ENCODE measurements at regions not wholly inside any gene's neighbourhood (a gene's known extent, or its start where the extent isn't known, plus 50 kb on each side); places are given as distances from the start of the nearest gene placed in this dataset.

DNA sequence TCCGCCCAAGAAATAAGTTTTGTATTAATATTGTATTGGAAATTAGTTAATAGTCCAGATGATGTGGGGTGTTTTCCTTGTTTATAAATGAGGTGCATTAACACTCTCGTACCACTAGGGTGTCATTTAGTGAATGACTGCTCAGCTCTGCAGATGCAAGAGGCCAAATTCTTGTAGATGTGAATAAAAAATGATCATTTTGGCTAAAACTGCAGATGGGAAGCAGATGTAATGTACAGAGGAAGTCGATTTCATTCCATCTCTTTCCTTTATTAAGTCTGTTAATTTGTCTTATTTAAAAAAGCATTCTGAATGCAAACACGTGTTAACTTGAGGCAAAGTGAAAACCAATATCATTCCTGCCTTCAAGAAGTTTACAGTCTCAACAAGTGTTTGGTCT, 108.1 kb downstream of the DHX15 start:
- no peak for DNase-seq (ENCODE audit: low read depth)

DNA sequence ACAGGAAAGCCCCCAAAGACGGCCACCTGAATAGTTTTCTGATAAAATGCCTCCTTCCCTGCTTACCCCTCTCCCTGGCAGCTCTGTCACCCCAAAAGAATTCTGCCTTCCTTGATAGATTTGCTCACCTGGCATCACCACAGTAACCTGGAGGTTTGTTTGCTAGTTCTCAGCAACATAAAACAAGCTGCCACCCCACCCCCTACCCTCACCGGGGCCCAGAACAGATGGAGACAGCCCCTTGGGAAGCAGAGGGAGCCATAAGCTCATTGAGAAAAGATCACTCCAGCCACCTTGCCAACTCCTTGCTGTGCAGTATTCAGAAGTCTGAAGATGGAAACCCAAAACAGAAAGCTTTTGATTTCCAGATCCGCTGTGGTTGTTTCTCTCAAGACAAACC, 108.6 kb downstream of the DHX15 start:
- DNase-seq (ENCODE audit: low read depth), result no peak

DNA sequence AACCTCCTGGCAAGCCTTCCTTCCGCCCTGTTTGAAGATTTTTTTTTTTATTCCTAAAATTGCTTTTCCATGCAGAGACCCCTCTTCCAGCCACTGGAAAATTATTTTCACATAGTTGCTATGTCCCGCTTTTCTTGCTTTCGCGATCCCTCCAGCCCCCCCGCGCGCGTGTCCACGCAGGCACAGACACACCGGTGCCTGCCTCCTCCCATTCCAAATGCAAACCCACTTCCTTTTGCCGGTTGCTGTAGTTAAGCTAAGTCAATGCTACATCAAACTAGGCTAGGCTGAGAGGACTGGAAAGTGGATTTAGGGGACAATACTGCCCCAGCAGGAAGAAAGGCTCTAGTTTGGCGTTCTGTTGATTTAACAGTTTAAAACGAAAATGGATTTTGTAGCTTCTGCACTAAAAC, 111.0 kb downstream of the DHX15 start:
- DNase-seq (ENCODE audit: low read depth), result no peak

DNA sequence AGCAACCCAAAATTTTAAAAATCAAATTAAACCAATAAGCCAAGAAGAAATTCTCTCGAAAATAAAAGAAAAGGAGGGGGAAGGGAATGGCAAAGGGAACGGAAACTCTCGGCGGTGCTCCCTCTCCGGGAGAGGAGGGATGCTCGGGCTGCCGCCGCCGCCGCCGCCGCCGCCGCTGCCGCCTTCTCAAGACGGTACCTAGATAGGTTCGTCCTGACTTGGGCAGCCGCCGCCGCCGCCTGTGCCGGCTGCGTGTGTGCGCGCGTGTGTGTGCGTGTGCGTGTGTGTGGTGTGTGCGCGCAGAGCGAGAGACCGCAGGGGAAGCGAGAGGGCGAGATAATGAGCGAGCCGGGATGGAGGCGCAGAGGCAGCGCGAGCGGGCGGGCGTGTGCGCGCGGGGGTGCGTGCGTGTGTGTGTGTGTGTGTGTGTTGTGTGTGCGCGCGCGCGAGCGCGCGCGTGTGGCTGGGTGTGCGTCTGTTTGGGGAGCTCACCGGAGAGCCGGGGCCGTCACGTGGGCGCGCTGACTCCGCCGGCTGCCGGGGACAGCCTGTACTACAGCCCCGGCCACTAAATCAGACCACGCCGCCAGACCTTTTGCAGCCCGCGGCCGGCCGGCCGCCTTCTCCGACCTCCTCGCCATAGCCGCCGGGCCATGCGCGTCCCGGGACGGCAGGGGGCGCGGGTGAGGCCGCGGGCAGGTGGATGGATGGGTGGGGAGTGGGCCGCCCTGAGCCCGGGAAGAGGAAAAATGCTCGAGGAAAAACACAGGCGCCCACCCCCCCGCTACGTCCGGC, 111.6 kb downstream of the DHX15 start:
- peak; percentile 34 for DNase-seq (ENCODE audit: low read depth)

DNA sequence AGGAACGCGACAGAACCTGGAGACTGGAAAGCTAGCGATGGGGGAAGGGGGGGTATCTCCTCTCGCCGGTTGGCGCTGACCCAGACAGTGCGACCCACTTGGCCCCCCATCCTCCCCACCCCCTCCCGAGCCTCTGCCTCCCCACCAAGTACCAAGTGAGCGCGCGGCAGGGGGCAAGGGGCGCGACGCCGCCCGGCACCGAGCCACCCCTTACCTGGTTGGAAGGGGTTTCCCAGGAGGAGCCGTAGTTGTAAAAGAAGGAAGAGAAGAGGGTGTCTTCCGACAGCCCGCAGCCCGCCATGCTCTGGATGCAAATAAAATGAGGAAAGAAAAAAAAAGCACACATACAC, 112.2 kb downstream of the DHX15 start:
- no peak for DNase-seq (ENCODE audit: low read depth)

DNA sequence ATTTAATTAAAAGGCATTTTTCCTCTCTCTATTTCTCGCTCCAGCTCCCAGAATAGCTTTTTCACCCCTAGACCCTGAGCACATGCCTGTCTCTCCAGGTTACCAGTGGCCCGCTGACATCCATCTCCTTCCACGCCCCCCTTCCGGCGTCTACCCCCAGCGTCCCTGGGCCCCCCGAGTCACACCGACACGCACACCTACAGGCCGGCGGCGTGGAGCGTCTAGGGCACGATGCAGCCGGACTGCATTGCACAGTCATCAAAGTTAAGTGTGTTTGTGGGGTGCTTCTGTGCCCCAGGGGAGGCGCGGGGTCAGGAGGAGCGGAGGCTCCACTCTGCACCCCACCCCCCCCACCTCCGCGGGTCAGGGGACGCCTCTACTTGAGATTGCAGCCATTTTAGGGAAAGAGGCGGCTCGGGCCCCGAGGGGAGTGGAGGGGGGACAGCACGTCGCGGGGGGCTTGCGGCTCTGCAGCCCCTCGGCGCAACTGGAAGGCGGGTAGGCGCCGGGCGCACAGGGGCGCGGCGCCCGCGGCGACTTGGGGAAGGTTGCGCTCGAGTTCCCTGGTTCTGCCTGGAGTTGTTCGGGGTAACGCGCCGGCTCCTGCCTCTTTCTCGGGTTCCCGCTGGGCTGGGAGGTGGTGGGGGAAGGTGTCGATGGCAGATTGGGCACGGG, 112.7 kb downstream of the DHX15 start:
- no peak for DNase-seq (ENCODE audit: low read depth)

DNA sequence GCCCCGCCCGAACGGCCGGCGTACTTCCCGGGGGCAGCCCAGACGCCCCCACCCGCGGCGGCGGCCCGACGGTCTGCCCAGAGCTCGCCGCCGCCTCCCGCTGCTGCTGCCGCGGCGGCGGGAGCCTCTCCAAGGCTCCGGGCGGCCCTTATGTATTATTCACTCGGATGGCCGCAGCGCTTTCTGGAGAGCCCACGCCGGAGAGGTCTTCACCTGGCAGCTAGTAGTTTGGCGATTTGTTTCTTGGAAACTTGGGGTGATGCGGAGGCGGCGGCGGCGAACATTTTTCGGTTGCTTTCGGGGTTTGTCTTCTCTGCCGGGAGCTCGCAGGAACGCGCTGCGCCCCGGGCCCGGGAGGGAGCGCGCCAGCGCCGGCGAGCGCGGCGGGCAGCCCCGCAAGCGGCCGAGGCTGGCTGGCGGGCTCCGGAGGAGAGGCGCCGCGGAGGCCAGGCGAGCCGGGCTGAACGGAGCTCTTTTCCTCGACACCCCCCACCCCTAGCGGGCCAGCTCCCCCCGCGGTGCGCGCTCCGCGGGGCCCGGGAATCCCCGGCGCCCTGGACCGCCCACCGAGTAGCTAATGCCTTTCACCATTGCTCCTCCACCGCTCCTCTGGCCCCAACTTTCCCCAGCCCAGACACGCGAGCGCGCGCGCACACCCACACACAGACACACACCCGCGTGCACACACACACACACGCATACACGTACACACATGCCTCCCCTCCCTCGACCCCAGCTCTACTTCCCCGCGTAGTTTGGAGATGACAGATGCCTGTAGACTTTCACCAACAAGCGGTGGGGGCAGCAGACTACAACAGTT, 113.5 kb downstream of the DHX15 start:
- DNase-seq (ENCODE audit: low read depth), result no peak

DNA sequence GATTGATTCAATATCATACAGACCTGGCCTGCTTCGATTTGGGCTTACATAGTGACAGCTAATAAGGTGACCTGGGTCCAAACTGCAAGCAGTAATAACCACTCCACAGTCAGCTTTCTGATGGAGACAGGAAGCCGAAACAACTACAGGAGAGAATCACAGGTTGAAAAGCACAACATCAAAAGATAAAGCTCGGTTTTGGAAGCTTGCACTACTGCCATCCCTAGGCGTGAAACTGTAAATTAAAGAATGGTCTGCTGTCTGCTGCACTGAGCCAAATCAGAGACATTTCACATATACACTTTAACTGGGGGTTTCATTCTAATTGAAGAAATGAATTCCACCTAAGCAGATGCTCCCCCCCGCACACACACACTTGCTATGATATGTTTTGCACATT, 116.3 kb downstream of the DHX15 start:
- DNase-seq (ENCODE audit: low read depth), result no peak

DNA sequence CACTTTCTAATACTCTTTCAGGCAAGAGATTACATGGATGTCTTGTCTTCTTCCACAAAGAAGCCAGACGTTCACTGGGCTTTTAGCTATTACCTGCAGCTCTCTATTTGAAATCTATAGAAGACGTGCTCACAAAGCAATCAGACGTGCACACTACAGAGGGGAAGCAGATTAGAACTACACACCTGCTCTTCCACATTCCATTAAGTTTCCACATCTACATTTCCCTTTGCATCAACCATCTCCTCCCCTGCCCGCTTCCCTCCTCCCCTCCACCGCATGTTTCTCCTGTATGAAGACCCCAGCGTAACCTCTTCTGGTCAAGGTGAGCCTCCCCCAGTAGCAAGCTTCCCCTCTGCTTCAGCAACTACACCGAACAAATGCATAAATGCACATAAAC, 119.8 kb downstream of the DHX15 start:
- no peak for DNase-seq (ENCODE audit: low read depth)

DNA sequence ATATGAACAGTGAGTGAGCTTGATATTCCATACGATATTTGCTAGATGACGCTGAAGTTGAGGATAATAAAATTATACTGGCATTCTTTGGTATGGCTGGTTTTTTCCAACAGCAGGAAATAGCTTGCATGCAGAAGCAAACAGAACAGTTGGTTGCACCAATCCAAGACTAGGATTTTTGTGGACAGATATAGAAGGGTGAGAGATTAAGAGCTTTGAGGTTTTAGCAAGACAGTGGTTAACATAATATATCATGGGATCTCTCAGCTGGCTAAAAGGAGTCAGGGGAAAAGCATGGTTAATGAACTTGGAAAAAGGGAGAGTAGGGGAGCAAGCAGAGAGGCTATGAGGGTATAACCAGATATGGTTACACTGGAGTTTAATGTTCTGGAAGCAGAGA, 127.9 kb downstream of the DHX15 start:
- no peak for DNase-seq (ENCODE audit: low read depth)

DNA sequence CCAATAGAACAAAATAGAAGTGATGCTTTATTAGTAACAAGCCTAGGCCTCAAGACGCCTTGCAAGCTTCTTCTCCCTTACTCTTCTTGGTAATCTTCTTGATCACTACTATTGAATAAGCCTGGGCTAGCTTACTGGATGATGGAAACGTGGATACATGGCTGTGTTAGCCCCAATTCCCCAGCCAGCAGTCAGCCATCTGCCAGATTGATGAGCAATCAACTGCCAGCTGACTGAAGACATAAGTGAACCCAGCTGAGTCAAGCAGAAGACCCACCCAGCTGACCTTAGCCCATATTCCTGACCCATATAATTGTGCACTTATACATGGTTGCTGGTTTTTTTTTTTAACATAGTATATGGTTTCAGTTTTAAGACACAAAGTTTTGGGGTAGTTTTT, 130.4 kb downstream of the DHX15 start:
- DNase-seq (ENCODE audit: low read depth), result no peak

DNA sequence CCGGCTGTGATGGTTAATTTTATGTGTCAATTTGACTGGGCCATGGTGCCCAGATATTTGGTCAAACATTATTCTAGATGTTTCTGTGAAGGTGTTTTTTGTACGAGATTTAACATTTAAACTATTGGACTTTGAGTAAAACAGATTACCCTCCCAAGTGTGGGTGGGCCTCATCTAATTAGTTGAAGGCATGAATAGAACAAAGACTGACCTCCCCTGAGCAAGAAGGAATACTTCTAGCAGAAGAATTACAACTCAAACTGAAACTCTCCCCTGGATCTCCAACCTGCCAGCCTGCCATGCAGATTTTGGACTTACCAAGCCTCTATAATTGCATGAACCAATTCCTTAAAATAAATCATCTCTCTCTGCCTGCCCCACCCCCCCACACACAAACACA, 132.5 kb downstream of the DHX15 start:
- no peak for DNase-seq (ENCODE audit: low read depth)

DNA sequence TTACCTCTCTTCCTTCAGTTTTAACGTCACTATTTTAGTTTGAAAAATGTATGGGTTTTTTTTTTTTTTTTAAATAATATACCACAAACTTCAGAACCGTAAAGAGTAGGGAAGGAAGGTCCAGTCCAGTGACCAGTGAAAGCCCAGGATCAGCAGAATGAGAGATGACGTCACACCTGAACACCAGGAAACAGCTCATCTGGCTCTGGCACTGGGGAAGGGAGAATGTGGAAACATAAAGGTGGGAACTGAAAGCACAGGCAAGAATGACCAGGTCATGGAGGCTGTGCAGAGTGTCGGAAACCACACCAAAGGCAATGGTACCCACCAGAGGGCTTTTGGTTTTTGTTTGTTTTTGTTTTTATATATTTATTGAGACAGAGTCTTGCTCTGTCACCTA, 141.2 kb downstream of the DHX15 start:
- DNase-seq (ENCODE audit: low read depth), result no peak

DNA sequence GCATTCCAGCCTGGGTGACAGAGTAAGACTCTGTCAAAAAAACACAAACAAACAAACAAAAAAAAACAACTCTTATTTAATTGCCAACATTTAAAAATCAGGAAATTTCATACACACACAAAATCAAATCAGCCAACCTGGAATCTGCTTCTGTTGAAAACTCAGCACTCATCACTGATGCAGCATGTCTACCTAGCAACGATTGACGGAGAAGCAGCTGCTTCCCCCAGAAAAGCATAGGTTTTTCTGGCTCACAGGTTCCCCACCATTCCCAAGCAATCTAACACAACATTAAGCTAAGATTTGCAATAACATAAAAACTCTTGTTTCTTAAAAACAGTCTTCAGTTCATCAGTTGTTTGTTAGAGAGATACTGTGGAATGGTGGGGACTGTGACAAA, 143.6 kb downstream of the DHX15 start:
- no peak for DNase-seq (ENCODE audit: low read depth)

DNA sequence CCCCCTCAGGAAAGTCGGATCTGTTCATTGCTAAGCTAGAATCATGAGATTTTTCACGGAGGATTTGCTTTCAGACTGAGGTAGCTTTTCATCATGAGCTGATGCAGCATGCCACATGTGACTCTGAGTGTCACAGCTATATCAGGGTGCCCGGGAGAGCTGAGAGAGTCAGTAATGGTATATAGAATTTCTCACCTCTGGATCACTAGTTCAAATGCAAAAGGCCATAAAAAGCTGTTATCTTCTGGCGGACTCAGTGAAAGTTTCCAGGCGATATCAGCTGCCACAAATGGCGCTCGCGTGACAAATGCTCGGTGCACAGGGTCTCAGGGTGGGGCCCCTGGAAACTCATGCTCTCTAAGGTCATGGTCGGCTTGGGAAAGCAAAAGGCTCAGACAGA, 150.1 kb downstream of the DHX15 start:
- DNase-seq (ENCODE audit: low read depth), result no peak

DNA sequence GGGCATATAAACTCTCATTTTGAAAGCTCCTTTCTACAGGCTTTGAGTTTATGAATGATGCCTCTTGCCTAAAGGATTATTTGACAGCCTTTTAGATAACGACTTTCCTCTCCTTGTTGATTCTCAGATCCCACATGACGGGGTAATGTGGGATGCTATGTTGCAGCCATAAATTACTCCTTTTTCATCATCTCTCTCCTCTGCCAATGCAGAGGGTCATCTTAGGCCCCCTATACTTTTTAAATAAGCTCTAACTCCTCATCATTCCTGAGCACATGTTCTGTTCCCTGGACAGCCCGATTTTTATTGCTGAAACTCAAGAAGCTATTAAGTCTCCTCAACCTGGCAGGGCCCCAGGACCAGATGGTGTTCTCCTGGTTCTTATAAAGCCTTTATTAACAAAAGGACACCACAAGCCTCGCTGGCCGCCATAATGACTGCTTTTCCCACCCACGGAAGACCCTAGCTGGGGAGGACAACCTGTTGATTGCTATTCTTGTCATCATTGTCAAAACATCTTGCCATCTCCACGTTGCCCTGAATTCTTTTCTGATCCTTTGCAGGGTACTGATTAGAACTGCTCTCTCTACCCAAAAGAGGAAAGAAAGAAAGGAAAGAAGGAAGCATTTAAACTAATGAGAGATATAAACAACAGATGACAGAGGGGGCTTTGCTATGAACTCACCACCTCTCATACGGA, 150.7 kb downstream of the DHX15 start:
- DNase-seq (ENCODE audit: low read depth), result no peak

DNA sequence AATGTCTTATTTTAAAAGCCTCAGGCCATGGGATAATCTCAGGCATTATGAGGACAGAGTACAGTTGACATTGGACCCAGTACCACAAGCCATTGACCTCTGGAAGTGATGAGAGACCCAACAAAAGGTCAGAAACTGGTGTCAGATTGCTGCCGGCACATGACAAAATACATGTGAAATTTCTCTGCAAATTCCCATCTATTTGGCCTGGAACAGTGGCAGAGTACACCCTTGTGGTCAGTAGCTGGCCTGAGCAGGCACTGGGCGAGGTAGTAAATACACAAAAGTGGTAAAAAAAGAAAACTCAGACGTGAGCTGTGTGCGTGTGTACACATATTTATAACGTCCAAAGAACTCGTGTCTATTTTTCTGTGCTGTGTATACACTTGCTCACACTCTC, 155.5 kb downstream of the DHX15 start:
- DNase-seq (ENCODE audit: low read depth), result no peak

DNA sequence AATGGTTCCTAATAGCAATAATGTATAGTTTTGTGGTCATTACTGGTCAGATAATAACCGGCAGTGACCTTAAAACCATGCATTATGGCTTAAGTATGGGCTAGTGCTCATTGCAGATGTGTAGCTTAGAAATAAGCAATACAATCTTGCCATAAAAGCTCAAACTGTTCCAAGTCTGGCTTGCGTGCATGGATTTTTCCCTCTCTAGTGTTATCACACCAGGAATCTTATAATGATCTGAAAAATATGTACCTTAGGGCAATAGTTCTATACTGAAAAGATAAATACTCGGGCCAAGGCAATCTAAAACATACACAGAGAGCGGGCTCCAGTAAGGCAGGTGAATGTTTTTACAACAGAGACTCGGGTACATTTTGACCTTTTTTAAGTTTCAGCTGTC, 157.8 kb downstream of the DHX15 start:
- no peak for DNase-seq (ENCODE audit: low read depth)

DNA sequence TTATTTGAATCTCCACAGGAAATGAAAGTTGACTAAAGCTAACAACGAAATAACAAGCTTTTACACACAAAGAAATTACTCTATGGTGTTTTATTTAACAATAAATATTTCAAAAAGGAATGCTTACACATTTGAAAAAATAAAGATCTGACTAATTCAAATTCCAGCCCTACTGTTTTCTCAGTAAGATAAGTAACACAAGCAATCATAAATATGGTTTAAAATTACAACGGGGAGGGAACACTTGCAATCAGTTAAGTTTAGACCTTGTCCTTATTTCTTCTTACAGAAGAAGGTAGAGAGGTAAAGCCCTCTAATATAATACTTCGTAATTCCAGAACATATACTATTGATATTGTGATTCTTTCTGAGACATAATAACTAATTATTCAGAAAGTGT, 158.5 kb downstream of the DHX15 start:
- DNase-seq (ENCODE audit: low read depth), result no peak

DNA sequence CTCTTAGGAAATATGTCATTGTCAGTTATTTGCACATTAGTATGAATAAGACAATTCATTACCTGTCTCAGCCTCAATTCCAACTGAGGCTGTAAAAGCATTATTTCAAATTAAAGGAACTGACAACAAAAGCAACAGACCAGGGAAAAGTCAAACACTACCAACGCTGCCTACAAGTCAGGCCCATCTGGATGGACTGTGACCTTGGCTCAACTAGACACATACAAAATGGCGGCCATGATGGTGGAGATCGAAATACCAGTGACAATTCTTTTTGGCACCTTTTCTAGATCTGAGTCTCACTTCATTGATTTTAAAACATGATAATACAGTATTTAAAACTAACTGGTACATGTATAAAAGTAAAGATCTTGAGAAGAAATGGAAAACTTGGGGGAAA, 160.7 kb downstream of the DHX15 start:
- DNase-seq (ENCODE audit: low read depth), result no peak

DNA sequence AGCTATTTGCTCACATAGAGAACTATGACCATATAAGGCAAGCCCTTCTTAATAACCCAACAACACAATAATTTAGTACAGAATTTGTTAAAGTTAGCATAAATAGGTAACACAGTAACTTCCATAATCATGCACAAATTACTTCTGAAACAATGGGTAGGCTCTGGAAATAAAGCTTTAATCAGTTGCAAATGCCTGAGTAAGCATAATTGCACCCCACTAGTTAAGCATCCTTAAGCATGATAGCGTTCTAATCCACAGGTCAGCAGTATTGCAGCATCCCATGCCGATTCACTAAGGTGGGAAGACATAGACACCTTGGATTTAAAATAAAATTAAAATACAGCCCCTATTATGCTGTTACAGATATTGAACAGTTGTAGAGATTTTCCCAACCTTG, 161.7 kb downstream of the DHX15 start:
- DNase-seq (ENCODE audit: low read depth), result no peak

DNA sequence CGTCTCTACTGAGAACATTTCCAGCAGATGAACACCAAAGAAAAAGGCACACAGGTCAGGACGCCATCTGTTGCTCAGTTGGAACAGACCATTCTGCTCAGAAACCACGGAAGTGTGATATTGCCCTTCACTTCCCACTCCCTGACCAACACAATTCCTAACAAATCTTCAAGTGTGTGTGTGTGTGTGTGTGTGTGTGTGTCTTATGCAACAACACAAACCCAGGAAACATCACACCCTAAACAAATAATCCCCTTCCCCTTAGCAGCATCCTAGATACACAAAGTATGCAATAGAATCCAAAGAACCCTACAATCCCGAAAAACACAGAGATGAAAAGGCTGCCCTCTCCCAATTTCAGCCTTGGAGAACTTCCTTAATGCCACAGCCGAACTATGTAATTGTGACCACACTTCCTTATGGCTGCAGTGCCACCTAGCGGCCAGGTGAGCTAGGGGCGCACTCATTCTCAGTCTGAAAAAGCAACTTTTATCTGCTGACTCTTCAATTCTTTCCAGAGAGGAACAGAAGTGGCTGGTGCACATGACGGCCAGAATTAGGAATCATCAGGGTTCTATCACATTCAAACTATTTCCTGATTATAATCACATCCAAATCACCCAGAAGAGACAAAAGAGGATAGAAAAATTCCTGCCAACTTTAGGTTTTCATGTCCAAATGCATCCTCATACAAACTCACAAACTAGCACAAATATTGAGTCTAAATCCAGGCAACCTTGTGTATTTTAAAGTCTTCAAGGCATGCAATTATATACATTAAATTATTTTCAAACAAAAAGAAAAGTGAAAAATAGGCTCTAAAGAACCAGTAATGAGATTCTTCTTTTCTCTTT, 164.9 kb downstream of the DHX15 start:
- peak; percentile 44 for DNase-seq (ENCODE audit: low read depth)

Measured in HS-5 (cell line).